IMR-90 (cell line): ENCODE measurements at regions not wholly inside any gene's neighbourhood (a gene's known extent, or its start where the extent isn't known, plus 50 kb on each side); places are given as distances from the start of the nearest gene placed in this dataset.

Experiments used
- ATAC-seq: fragments of 200-7000 bp; cut with Tn5 transposase; 2 replicates; pipeline ENCODE4 v1.9.1; 2020; ENCODE audit warnings: low read depth, mild to moderate bottlenecking, moderate library complexity
- BruUV-seq: library from RNA; stranded (reverse); fragments of 400-500 nt; replicated peaks from 2 replicates; lab custom pipeline; 2021; lab: Mats Ljungman, UMichigan
- CTCF ChIA-PET: fragments of 300-600 bp; formaldehyde crosslinking; extraction: SDS; loops from one replicate; lab custom pipeline; 2021; ENCODE audit warnings: antibody characterized with exemption; lab: Yijun Ruan, JAX
- POLR2A ChIA-PET: fragments of 300-600 bp; sonication (Branson Sonifier 250); formaldehyde crosslinking; loops from one replicate; lab custom pipeline; 2022; ENCODE audit warnings: antibody characterized with exemption; ENCODE audit not compliant: unreplicated experiment; lab: Charles Lee
- DNase-seq: peaks from one replicate; pipeline ENCODE4 v3.0.0; 2013
- H2AFZ ChIP-seq: replicated peaks from 2 replicates; pipeline ENCODE3; 2013; ENCODE audit warnings: low read length, mild to moderate bottlenecking; ENCODE audit not compliant: poor library complexity
- H2AK5ac ChIP-seq: 2 replicates; pipeline ENCODE4 v1.6.1; 2013; ENCODE audit warnings: low read depth, low read length, inconsistent platforms
- H2AK9ac ChIP-seq: replicated peaks from 2 replicates; pipeline ENCODE3; 2013; ENCODE audit warnings: mild to moderate bottlenecking, low read depth, low read length, moderate library complexity; ENCODE audit not compliant: poor library complexity
- H2BK120ac ChIP-seq: 2 replicates; pipeline ENCODE4 v1.6.1; 2013; ENCODE audit warnings: low read depth, low read length, inconsistent platforms
- H2BK15ac ChIP-seq: 3 replicates; pipeline ENCODE4 v1.6.1; 2013; ENCODE audit warnings: low read depth, low read length, inconsistent platforms
- H2BK20ac ChIP-seq: 2 replicates; pipeline ENCODE4 v1.6.1; 2013; ENCODE audit warnings: low read depth, mild to moderate bottlenecking, inconsistent platforms, low read length, moderate library complexity
- H2BK5ac ChIP-seq: 2 replicates; pipeline ENCODE4 v1.6.1; 2013; ENCODE audit warnings: mild to moderate bottlenecking, low read depth, low read length, inconsistent platforms; ENCODE audit not compliant: poor library complexity, severe bottlenecking
- H3K14ac ChIP-seq: replicated peaks from 2 replicates; pipeline ENCODE4 v1.6.1; 2013; ENCODE audit warnings: low read depth, low read length, inconsistent platforms
- H3K18ac ChIP-seq: 2 replicates; pipeline ENCODE4 v1.6.1; 2013; ENCODE audit warnings: low read depth, low read length, control low read depth
- H3K23ac ChIP-seq: 2 replicates; pipeline ENCODE4 v1.6.1; 2013; ENCODE audit warnings: low read depth, low read length, inconsistent platforms
- H3K27ac ChIP-seq: 2 replicates; pipeline ENCODE4 v1.5.1; 2013; ENCODE audit warnings: mild to moderate bottlenecking, control low read depth, low read length; ENCODE audit not compliant: insufficient read depth
- H3K27me3 ChIP-seq: 2 replicates; pipeline ENCODE4 v1.6.1; 2013; ENCODE audit warnings: low read length; ENCODE audit not compliant: control insufficient read depth, insufficient read depth
- H3K36me3 ChIP-seq: 2 replicates; pipeline ENCODE4 v1.6.1; 2013; ENCODE audit warnings: low read length, mixed read lengths; ENCODE audit not compliant: control insufficient read depth, insufficient read depth
- H3K4ac ChIP-seq: 2 replicates; pipeline ENCODE4 v1.6.1; 2013; ENCODE audit warnings: low read depth, low read length, inconsistent platforms
- H3K4me1 ChIP-seq: 2 replicates; pipeline ENCODE4 v1.6.1; 2013; ENCODE audit warnings: low read length, mixed read lengths; ENCODE audit not compliant: control insufficient read depth, insufficient read depth
- H3K4me2 ChIP-seq: 2 replicates; pipeline ENCODE4 v1.6.1; 2013; ENCODE audit warnings: low read depth, mild to moderate bottlenecking, control low read depth, low read length, moderate library complexity
- H3K4me3 ChIP-seq: 2 replicates; pipeline ENCODE4 v1.5.1; 2013; ENCODE audit warnings: low read depth, mild to moderate bottlenecking, control low read depth, low read length, moderate library complexity; ENCODE audit not compliant: insufficient read depth
- H3K56ac ChIP-seq: 2 replicates; pipeline ENCODE4 v1.6.1; 2013; ENCODE audit warnings: low read length, inconsistent platforms; ENCODE audit not compliant: insufficient read depth; ENCODE audit errors: extremely low read depth
- H3K79me1 ChIP-seq, 2 experiments: 2 replicates each; pipeline ENCODE4 v1.6.1; 2013; ENCODE audit warnings: low read length in 2 of 2, inconsistent platforms in 1 of 2, low read depth in 1 of 2
- H3K9ac ChIP-seq: 2 replicates; pipeline ENCODE4 v1.6.1; 2013; ENCODE audit warnings: low read depth, low read length, control low read depth
- H3K9me1 ChIP-seq: 2 replicates; pipeline ENCODE4 v1.6.1; 2013; ENCODE audit warnings: low read length, inconsistent platforms; ENCODE audit not compliant: insufficient read depth
- H3K9me3 ChIP-seq: 2 replicates; pipeline ENCODE4 v1.6.1; 2013; ENCODE audit warnings: low read length; ENCODE audit not compliant: control insufficient read depth, insufficient read depth
- H4K20me1 ChIP-seq: 2 replicates; pipeline ENCODE4 v1.6.1; 2013; ENCODE audit warnings: low read length, inconsistent platforms; ENCODE audit not compliant: insufficient read depth
- H4K5ac ChIP-seq: 2 replicates; pipeline ENCODE4 v1.6.1; 2013; ENCODE audit warnings: mild to moderate bottlenecking, low read depth, low read length, control low read depth
- H4K8ac ChIP-seq, 2 experiments: 2 replicates each; pipeline ENCODE4 v1.6.1; 2013; ENCODE audit warnings: low read depth in 2 of 2, low read length in 2 of 2, control low read depth in 1 of 2, inconsistent platforms in 1 of 2
- H4K91ac ChIP-seq: 2 replicates; pipeline ENCODE4 v1.6.1; 2013; ENCODE audit warnings: low read depth, low read length, inconsistent platforms; ENCODE audit not compliant: insufficient read depth
- CHD1 ChIP-seq: IDR thresholded peaks from 2 replicates; pipeline ENCODE4 v1.6.1; 2012; ENCODE audit warnings: low read depth, low read length, improper control_type of control experiment
- CTCF ChIP-seq: conservative IDR thresholded peaks from 2 replicates; pipeline ENCODE4 v1.5.1; 2012; ENCODE audit warnings: mild to moderate bottlenecking, low read depth, low read length, improper control_type of control experiment
- FOS ChIP-seq: fragments of 150-350 bp; IDR thresholded peaks from 2 replicates; pipeline ENCODE4 v1.6.1; 2016; ENCODE audit warnings: low read depth, low read length
- MAFK ChIP-seq: IDR thresholded peaks from 2 replicates; pipeline ENCODE4 v1.6.1; 2012; ENCODE audit warnings: low read depth, low read length, improper control_type of control experiment
- MAZ ChIP-seq: IDR thresholded peaks from 2 replicates; pipeline ENCODE4 v1.6.1; 2012; ENCODE audit warnings: low read depth, mild to moderate bottlenecking, low read length, improper control_type of control experiment, moderate library complexity, borderline replicate concordance
- RCOR1 ChIP-seq: IDR thresholded peaks from 2 replicates; pipeline ENCODE4 v1.6.1; 2012; ENCODE audit warnings: mild to moderate bottlenecking, low read length, improper control_type of control experiment; ENCODE audit not compliant: insufficient replicate concordance
- RFX5 ChIP-seq: IDR thresholded peaks from 2 replicates; pipeline ENCODE4 v1.8.0; 2012; ENCODE audit warnings: low read depth, mild to moderate bottlenecking, low read length, moderate library complexity
- WGBS, 2 experiments: methylation state at CpG; one replicate each; pipeline versions ENCODE4 v1.1.5 to v1.1.7; 2013; ENCODE audit warnings: missing lambda C conversion rate in 2 of 2; ENCODE audit not compliant: insufficient read length in 1 of 2; ENCODE audit errors: extremely low coverage in 2 of 2; 5-methylcytosine and 5-hydroxymethylcytosine counted together
- dilution Hi-C: fragments of 300-500 bp; cut with HindIII; formaldehyde crosslinking; loops from one replicate; pipeline ENCODE4 v1.14.3; 2018; ENCODE audit warnings: low sequenced_read_pairs; ENCODE audit not compliant: unreplicated experiment
- in situ Hi-C: fragments of 300-500 bp; cut with MboI; formaldehyde crosslinking; loops from 3 replicates; pipeline ENCODE4 v1.14.3; 2019; ENCODE audit warnings: low sequenced_read_pairs, inconsistent platforms, mixed read lengths
- intact Hi-C: fragments of 100-400 bp; cut with micrococcal nuclease; formaldehyde crosslinking; loops from 2 replicates; pipeline ENCODE4 v1.10.0; 2022

DNA sequence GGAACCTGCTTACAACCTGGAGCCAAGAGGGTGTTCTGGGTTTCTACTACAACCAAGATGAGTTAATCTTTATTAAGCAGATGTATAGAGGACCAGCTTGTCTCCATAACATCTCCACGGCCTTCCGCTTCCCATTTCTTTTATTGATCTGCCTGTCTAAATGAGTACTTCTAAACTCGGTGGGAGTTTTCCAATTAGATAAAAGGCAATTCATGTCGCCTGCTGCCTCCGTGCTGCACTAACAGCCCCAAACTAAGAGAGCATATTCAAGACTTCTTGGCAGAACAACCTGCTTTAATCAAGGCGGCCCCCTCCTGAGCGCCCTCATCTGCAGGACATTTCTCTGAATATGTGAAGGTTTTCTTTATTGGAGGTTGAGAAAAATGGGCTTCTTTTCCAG, 270.1 kb downstream of the PDCD6IP start:
- BruUV-seq, result no TSS peak
- POLR2A ChIA-PET, result no interaction called here
- H3K27ac ChIP-seq, result no peak overlapping the region
- no peak overlapping the region for H3K18ac ChIP-seq
- no peak overlapping the region for H3K4me2 ChIP-seq
- no peak overlapping the region for H2BK15ac ChIP-seq
- no peak overlapping the region for H2AK5ac ChIP-seq
- H4K8ac ChIP-seq, result no peak overlapping the region
- no peak overlapping the region for H4K5ac ChIP-seq
- dilution Hi-C loops, result no loop called here
- H3K9me1 ChIP-seq, result no peaks in the 10 kb centered on the region
- DNase-seq, result no peak
- no peak overlapping the region for H3K23ac ChIP-seq
- H2BK20ac ChIP-seq, result no peak overlapping the region
- intact Hi-C loops, result no loop called here
- no peak overlapping the region for H2BK5ac ChIP-seq
- H3K56ac ChIP-seq, result no peak overlapping the region
- TF ChIP-seq RFX5 (no peak), FOS (no peak), CTCF (no peak), CHD1 (no peak), RCOR1 (no peak), MAFK (no peak), MAZ (no peak)
- H3K27me3 ChIP-seq, result no peaks in the 10 kb centered on the region; the same call in 1 of the 2 replicates
- H4K91ac ChIP-seq, result no peak overlapping the region
- no peaks in the 10 kb centered on the region for H3K36me3 ChIP-seq
- no peak overlapping the region for H2BK120ac ChIP-seq
- H3K14ac ChIP-seq, result no peak overlapping the region
- no peak overlapping the region for H2AK9ac ChIP-seq
- no peaks in the 10 kb centered on the region for H3K9me3 ChIP-seq
- H4K20me1 ChIP-seq, result no peaks in the 10 kb centered on the region
- WGBS, 2 experiments, result no CpG with 5 or more reads among the region's 7 CpGs
- no peak overlapping the region for H2AFZ ChIP-seq
- no peaks in the 10 kb centered on the region for H3K79me1 ChIP-seq
- ATAC-seq, result no peak
- H3K4me1 ChIP-seq, result no peaks in the 10 kb centered on the region
- no peak overlapping the region for H3K4ac ChIP-seq
- H3K4me3 ChIP-seq, result no peak overlapping the region
- CTCF ChIA-PET, result interaction anchor here (2.8 kb wide), 1 partner anchor 11 kb away, joined by 7 read pairs; no protein-coding TSS in a partner anchor
- H3K9ac ChIP-seq, result no peak overlapping the region
- in situ Hi-C loops, result no loop called here
